HG03139 (cell line): ENCODE measurements at regions not wholly inside any gene's neighbourhood (a gene's known extent, or its start where the extent isn't known, plus 50 kb on each side); places are given as distances from the start of the nearest gene placed in this dataset.

Source experiments
- ATAC-seq: cut with Tn5 transposase; IDR thresholded peaks from one replicate; pipeline ENCODE4 v1.9.1; 2021; ENCODE audit not compliant: unreplicated experiment

- no peak for ATAC-seq
Observed at GRCh38 chr3:102177075-102177755, 257.6 kb upstream of the ZPLD1 start.

- no peak for ATAC-seq
Observed at GRCh38 chr3:102178817-102179216, 256.0 kb upstream of the ZPLD1 start.

- ATAC-seq: no peak
Observed at GRCh38 chr3:102179326-102180177, 255.3 kb upstream of the ZPLD1 start.

- no peak for ATAC-seq
Observed at GRCh38 chr3:102180280-102180931, 254.4 kb upstream of the ZPLD1 start.

GRCh38 chr3:102181175-102181920 is 253.5 kb upstream of the ZPLD1 start:
- no peak for ATAC-seq

- ATAC-seq: no peak
Observed at GRCh38 chr3:102182162-102182561, 252.7 kb upstream of the ZPLD1 start.

- no peak for ATAC-seq
Observed at GRCh38 chr3:102183186-102183585, 251.6 kb upstream of the ZPLD1 start.

- ATAC-seq: no peak
Observed at GRCh38 chr3:102183623-102184022, 251.2 kb upstream of the ZPLD1 start.

GRCh38 chr3:102189541-102189940 is 245.3 kb upstream of the ZPLD1 start:
- ATAC-seq: no peak

GRCh38 chr3:102189956-102190723 is 244.7 kb upstream of the ZPLD1 start:
- ATAC-seq: no peak

- no peak for ATAC-seq
Observed at GRCh38 chr3:102192575-102192974, 242.2 kb upstream of the ZPLD1 start.

GRCh38 chr3:102193255-102193654 is 241.6 kb upstream of the ZPLD1 start:
- ATAC-seq: no peak

GRCh38 chr3:102194001-102194400 is 240.8 kb upstream of the ZPLD1 start:
- no peak for ATAC-seq

- ATAC-seq: no peak
Observed at GRCh38 chr3:102194760-102195159, 240.1 kb upstream of the ZPLD1 start.

GRCh38 chr3:102195198-102195948 is 239.4 kb upstream of the ZPLD1 start:
- ATAC-seq: no peak

GRCh38 chr3:102200126-102200525 is 234.7 kb upstream of the ZPLD1 start:
- no peak for ATAC-seq

- ATAC-seq: no peak
Observed at GRCh38 chr3:102200560-102200959, 234.3 kb upstream of the ZPLD1 start.

- ATAC-seq: no peak
Observed at GRCh38 chr3:102205647-102206046, 229.2 kb upstream of the ZPLD1 start.

- no peak for ATAC-seq
Observed at GRCh38 chr3:102206511-102207031, 228.2 kb upstream of the ZPLD1 start.
